ENCODE measurements at regions not wholly inside any gene's neighbourhood (a gene's known extent, or its start where the extent isn't known, plus 50 kb on each side); places are given as distances from the start of the nearest gene placed in this dataset.

GRCh38 chr9:81266086-81266485, 423.3 kb downstream of the TLE1 start:
- no peak for TF ChIP-seq EZH2 (IDR thresholded peaks at IDR 0.05; ENCODE audit: low read depth)
- TF ChIP-seq CTCF (conservative IDR thresholded peaks at IDR 0.05), result no peak
